ENCODE measurements at regions not wholly inside any gene's neighbourhood (a gene's known extent, or its start where the extent isn't known, plus 50 kb on each side); places are given as distances from the start of the nearest gene placed in this dataset.

GRCh38 chr6:54993948-54994347 lies 147.4 kb downstream of the FAM83B start:
- ATAC-seq (ENCODE audit: insufficient read depth, low read depth) (no peak), DNase-seq (no peak)
- no peaks in the 10 kb centered on the region for H3K4me1 ChIP-seq (ENCODE audit: insufficient read depth, low read length)
- no peak overlapping the region for H3K27ac ChIP-seq (ENCODE audit: low read length)
- no peak overlapping the region for H2AFZ ChIP-seq (ENCODE audit: low read depth, low read length)
- H3K27me3 ChIP-seq (ENCODE audit: insufficient read depth, low read length, poor library complexity) = no peaks in the 10 kb centered on the region
- no peaks in the 10 kb centered on the region for H3K79me2 ChIP-seq (ENCODE audit: insufficient read depth, low read length)
- no peaks in the 10 kb centered on the region for H3K9me3 ChIP-seq (ENCODE audit: insufficient read depth, low read length, severe bottlenecking)
- no peaks in the 10 kb centered on the region for H3K36me3 ChIP-seq (ENCODE audit: insufficient read depth, low read length)
- no peak for TF ChIP-seq EZH2 (IDR thresholded peaks at IDR 0.05; ENCODE audit: borderline replicate concordance, low read depth, low read length, severe bottlenecking)
- no peak for TF ChIP-seq CTCF (IDR thresholded peaks at IDR 0.05; ENCODE audit: borderline replicate concordance, extremely low read depth, low read length, poor library complexity, severe bottlenecking)
- H3K4me3 ChIP-seq (ENCODE audit: low read depth in 1 of 2, low read length in 2 of 2) = no peak overlapping the region
- H3K9ac ChIP-seq (ENCODE audit: low read depth, low read length) = no peak overlapping the region
- H3K4me2 ChIP-seq (ENCODE audit: insufficient read depth, low read length) = no peak overlapping the region
- no peaks in the 10 kb centered on the region for H4K20me1 ChIP-seq (ENCODE audit: insufficient read depth, low read length)

DNA sequence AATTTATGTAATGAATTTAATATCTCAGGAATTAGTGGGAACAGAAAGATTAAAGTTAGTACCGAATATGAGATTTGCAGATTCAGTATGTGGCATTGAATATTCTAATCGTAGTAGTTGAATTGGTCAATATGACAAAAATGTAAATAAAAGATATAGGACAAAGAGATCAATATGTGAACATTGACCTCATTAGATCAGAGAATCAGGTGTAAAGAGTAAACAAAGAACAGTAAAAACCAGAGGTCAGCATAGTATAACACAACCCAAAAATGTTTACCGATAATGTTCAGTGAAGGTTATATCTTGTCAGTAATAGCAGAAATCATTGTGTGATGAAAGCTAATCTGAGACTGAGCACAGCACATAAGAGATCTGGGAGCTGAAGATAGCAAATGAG lies 152.0 kb downstream of the FAM83B start:
- Histone ChIP-seq H3K9ac (ENCODE audit: low read depth, low read length) (no peak overlapping the region), H3K27ac (ENCODE audit: low read length) (no peak overlapping the region), H3K9me3 (ENCODE audit: insufficient read depth, low read length, severe bottlenecking) (no peaks in the 10 kb centered on the region), H3K27me3 (ENCODE audit: insufficient read depth, low read length, poor library complexity) (no peaks in the 10 kb centered on the region), H2AFZ (ENCODE audit: low read depth, low read length) (no peak overlapping the region), H3K79me2 (ENCODE audit: insufficient read depth, low read length) (no peaks in the 10 kb centered on the region), H4K20me1 (ENCODE audit: insufficient read depth, low read length) (no peaks in the 10 kb centered on the region), H3K4me3 (ENCODE audit: low read depth in 1 of 2, low read length in 2 of 2) (no peak overlapping the region), H3K4me1 (ENCODE audit: insufficient read depth, low read length) (no peaks in the 10 kb centered on the region), H3K36me3 (ENCODE audit: insufficient read depth, low read length) (no peaks in the 10 kb centered on the region), H3K4me2 (ENCODE audit: insufficient read depth, low read length) (no peak overlapping the region)
- no peak for TF ChIP-seq CTCF (IDR thresholded peaks at IDR 0.05; ENCODE audit: borderline replicate concordance, extremely low read depth, low read length, poor library complexity, severe bottlenecking)
- TF ChIP-seq EZH2 (IDR thresholded peaks at IDR 0.05; ENCODE audit: borderline replicate concordance, low read depth, low read length, severe bottlenecking) = no peak
- ATAC-seq (ENCODE audit: insufficient read depth, low read depth) = no peak
- no peak for DNase-seq

DNA sequence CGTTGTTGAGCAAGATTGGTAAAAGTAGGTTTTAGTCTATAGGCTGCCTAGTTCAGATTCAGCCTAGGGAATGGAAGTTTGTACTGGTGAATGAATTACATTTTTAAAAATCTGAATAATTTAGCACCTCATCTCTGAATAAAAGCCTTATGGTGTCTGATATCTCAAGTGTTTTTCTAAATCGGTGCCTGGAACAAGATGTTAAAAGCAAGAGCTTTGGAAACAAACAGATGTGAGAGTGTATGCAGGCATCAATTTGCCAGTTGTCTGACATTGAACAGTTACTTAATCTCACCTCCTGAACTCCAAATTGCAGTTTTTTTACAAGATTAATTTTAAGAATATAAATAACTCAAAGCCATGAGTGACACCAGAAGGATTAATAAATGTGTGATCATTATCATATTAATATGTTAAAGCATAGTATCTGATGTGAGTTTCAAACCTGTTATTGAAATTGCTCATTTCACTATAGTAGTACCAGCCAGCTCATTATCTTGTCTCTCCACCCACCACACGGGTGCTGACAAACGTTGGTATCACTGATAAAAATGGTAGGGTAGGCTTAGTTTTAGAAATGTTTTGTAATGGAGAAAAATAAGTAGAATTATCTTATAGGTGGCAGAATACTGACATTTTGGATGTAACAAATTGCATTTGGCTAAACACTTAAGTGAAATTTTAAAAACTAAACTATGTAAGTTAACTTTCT lies 157.3 kb downstream of the FAM83B start:
- Histone ChIP-seq H3K4me2 (ENCODE audit: insufficient read depth, low read length) (no peak overlapping the region), H2AFZ (ENCODE audit: low read depth, low read length) (no peak overlapping the region), H3K27me3 (ENCODE audit: insufficient read depth, low read length, poor library complexity) (no peaks in the 10 kb centered on the region), H3K4me3 (ENCODE audit: low read depth in 1 of 2, low read length in 2 of 2) (no peak overlapping the region), H3K9ac (ENCODE audit: low read depth, low read length) (no peak overlapping the region), H3K79me2 (ENCODE audit: insufficient read depth, low read length) (no peaks in the 10 kb centered on the region), H3K36me3 (ENCODE audit: insufficient read depth, low read length) (no peaks in the 10 kb centered on the region), H3K9me3 (ENCODE audit: insufficient read depth, low read length, severe bottlenecking) (no peaks in the 10 kb centered on the region), H3K27ac (ENCODE audit: low read length) (no peak overlapping the region), H4K20me1 (ENCODE audit: insufficient read depth, low read length) (no peaks in the 10 kb centered on the region), H3K4me1 (ENCODE audit: insufficient read depth, low read length) (no peaks in the 10 kb centered on the region)
- ATAC-seq (ENCODE audit: insufficient read depth, low read depth) (no peak), DNase-seq (no peak)
- TF ChIP-seq CTCF (IDR thresholded peaks at IDR 0.05; ENCODE audit: borderline replicate concordance, extremely low read depth, low read length, poor library complexity, severe bottlenecking) (no peak), EZH2 (IDR thresholded peaks at IDR 0.05; ENCODE audit: borderline replicate concordance, low read depth, low read length, severe bottlenecking) (no peak)

All from DND-41 (cell line).